Panc1 (cell line): ENCODE measurements at regions not wholly inside any gene's neighbourhood (a gene's known extent, or its start where the extent isn't known, plus 50 kb on each side); places are given as distances from the start of the nearest gene placed in this dataset.

Experiments
- ATAC-seq: fragments of 200-7000 bp; cut with Tn5 transposase; 2 replicates; pipeline ENCODE4 v1.9.1; 2020; ENCODE audit warnings: mild to moderate bottlenecking, moderate library complexity
- BruUV-seq: library from RNA; stranded (reverse); fragments of 400-500 nt; replicated peaks from 2 replicates; lab custom pipeline; 2021; lab: Mats Ljungman, UMichigan
- CTCF ChIA-PET: fragments of 300-600 bp; sonication (Branson Sonifier 250); formaldehyde crosslinking; loops from one replicate; lab custom pipeline; 2022; ENCODE audit warnings: antibody characterized with exemption; lab: Charles Lee
- POLR2A ChIA-PET: fragments of 300-600 bp; sonication (Branson Sonifier 250); formaldehyde crosslinking; loops from one replicate; lab custom pipeline; 2022; ENCODE audit warnings: antibody characterized with exemption; lab: Charles Lee
- DNase-seq: peaks from one replicate; pipeline ENCODE4 v3.0.0-alpha.2; 2010; ENCODE audit warnings: low read depth, low spot score
- H3K27ac ChIP-seq: 2 replicates; pipeline ENCODE4 v1.5.1; 2011; ENCODE audit warnings: mild to moderate bottlenecking, low read length, inconsistent platforms
- H3K27me3 ChIP-seq: fragments of 200-500 bp; sonication (Bioruptor generic); 2 replicates; pipeline ENCODE4 v1.6.0; 2014; ENCODE audit warnings: low read length, inconsistent platforms; ENCODE audit not compliant: control insufficient read depth, insufficient read depth
- H3K36me3 ChIP-seq: fragments of 200-500 bp; sonication (Bioruptor generic); 2 replicates; pipeline ENCODE4 v1.5.1; 2014; ENCODE audit warnings: inconsistent platforms, mild to moderate bottlenecking, low read length, moderate library complexity; ENCODE audit not compliant: control insufficient read depth, insufficient read depth
- H3K4me1 ChIP-seq: 2 replicates; pipeline ENCODE4 v1.5.1; 2011; ENCODE audit warnings: inconsistent platforms, mild to moderate bottlenecking, low read length, moderate library complexity; ENCODE audit not compliant: control insufficient read depth, insufficient read depth
- H3K4me3 ChIP-seq, 2 experiments: 2 replicates each; pipeline ENCODE4 v1.5.1; 2011 to 2012; ENCODE audit warnings: low read depth in 2 of 2, low read length in 2 of 2, mild to moderate bottlenecking in 2 of 2, inconsistent platforms in 1 of 2, moderate library complexity in 1 of 2
- H3K9me3 ChIP-seq: fragments of 200-500 bp; sonication (Bioruptor generic); 2 replicates; pipeline ENCODE4 v1.5.1; 2014; ENCODE audit warnings: low read depth, mild to moderate bottlenecking, inconsistent platforms, low read length, moderate library complexity; ENCODE audit not compliant: control insufficient read depth, insufficient read depth
- CTCF ChIP-seq: fragments of 450-650 bp; IDR thresholded peaks from 2 replicates; pipeline ENCODE4 v1.5.1; 2017; ENCODE audit warnings: mild to moderate bottlenecking
- POLR2AphosphoS5 ChIP-seq: IDR thresholded peaks from 2 replicates; pipeline ENCODE4 v1.6.1; 2012; ENCODE audit warnings: mild to moderate bottlenecking, low read depth, low read length, moderate library complexity
- REST ChIP-seq, 2 experiments: IDR thresholded peaks; 2 replicates each; pipeline ENCODE4 v1.6.1; 2011 to 2012; ENCODE audit warnings: low read depth in 2 of 2, control low read depth in 1 of 2, low read length in 1 of 2, mild to moderate bottlenecking in 1 of 2, moderate library complexity in 1 of 2; ENCODE audit not compliant: insufficient read depth in 1 of 2
- SIN3A ChIP-seq: IDR thresholded peaks from 2 replicates; pipeline ENCODE4 v1.6.1; 2012; ENCODE audit warnings: low read depth, mild to moderate bottlenecking, low read length, moderate library complexity, borderline replicate concordance; ENCODE audit not compliant: insufficient read depth
- TCF7L2 ChIP-seq: IDR thresholded peaks from 2 replicates; pipeline ENCODE4 v1.6.1; 2011; ENCODE audit warnings: mild to moderate bottlenecking, low read depth, low read length, inconsistent platforms
- in situ Hi-C: cut with HindIII; loops from 2 replicates; pipeline ENCODE4 v1.10.0; 2016; ENCODE audit warnings: low sequenced_read_pairs, low pct_unique_long_range_greater_than_20kb
- intact Hi-C: fragments of 100-400 bp; cut with micrococcal nuclease; formaldehyde crosslinking; loops from one replicate; pipeline ENCODE4 v1.10.0; 2022; ENCODE audit not compliant: unreplicated experiment

GRCh38 chr2:153802671-153803070 lies 69.1 kb upstream of the GALNT13 start:
- DNase-seq (no peak), ATAC-seq (no peak)
- no peak overlapping the region for H3K27ac ChIP-seq
- no TSS peak for BruUV-seq
- H3K27me3 ChIP-seq: no peaks in the 10 kb centered on the region
- ChIA-PET CTCF (no interaction called here), POLR2A (no interaction called here)
- no peaks in the 10 kb centered on the region for H3K36me3 ChIP-seq
- no peak overlapping the region for H3K4me3 ChIP-seq
- intact Hi-C loops: no loop called here
- H3K9me3 ChIP-seq: no peaks in the 10 kb centered on the region
- H3K4me1 ChIP-seq: no peaks in the 10 kb centered on the region
- in situ Hi-C loops: no loop called here
- no peak for TF ChIP-seq CTCF
- no peak for TF ChIP-seq SIN3A
- TF ChIP-seq POLR2AphosphoS5: no peak
- no peak for TF ChIP-seq REST (IDR thresholded peaks at IDR 0.05; ENCODE audit: insufficient read depth in 1 of 2, low read depth in 2 of 2, low read length in 1 of 2)
- TF ChIP-seq TCF7L2: no peak

GRCh38 chr2:153808679-153809078 lies 63.0 kb upstream of the GALNT13 start:
- Histone ChIP-seq H3K27ac (no peak overlapping the region), H3K27me3 (no peaks in the 10 kb centered on the region), H3K36me3 (no peaks in the 10 kb centered on the region), H3K4me3 (no peak overlapping the region), H3K4me1 (no peaks in the 10 kb centered on the region), H3K9me3 (no peaks in the 10 kb centered on the region)
- no TSS peak for BruUV-seq
- ATAC-seq (no peak), DNase-seq (no peak)
- TF ChIP-seq TCF7L2 (no peak), POLR2AphosphoS5 (no peak), CTCF (no peak), SIN3A (no peak), REST (IDR thresholded peaks at IDR 0.05; ENCODE audit: insufficient read depth in 1 of 2, low read depth in 2 of 2, low read length in 1 of 2) (no peak)
- intact Hi-C loops: no loop called here
- ChIA-PET CTCF (no interaction called here), POLR2A (no interaction called here)
- in situ Hi-C loops: no loop called here
